ENCODE measurements at regions not wholly inside any gene's neighbourhood (a gene's known extent, or its start where the extent isn't known, plus 50 kb on each side); places are given as distances from the start of the nearest gene placed in this dataset.

DNA sequence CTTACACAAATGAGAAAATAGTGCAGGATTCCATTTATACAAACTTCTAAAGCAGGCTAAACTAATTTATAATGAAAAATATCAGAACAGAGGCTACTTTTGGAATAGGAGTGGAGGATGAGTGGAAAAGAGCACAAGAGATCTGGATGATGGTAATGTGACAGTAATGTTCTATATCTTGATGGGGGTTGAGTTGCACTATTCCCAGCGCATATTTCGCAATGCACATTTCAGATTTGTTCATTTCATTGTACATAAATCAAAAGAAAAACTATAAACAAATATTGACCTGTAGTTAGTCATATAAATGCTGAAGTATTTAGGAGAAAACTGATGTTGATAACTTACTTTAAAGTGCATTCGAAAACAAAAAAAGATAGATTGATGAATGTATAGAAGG is 177.0 kb upstream of the MAOA start:
- no peak overlapping the region for H3K4me3 Mint-ChIP-seq (ENCODE audit: unreplicated experiment)
- no peaks in the 10 kb centered on the region for H3K9me3 Mint-ChIP-seq (ENCODE audit: unreplicated experiment)
- H3K27ac Mint-ChIP-seq (ENCODE audit: unreplicated experiment) = no peak overlapping the region
- DNase-seq (ENCODE audit: low spot score) = no peak
- H3K27me3 Mint-ChIP-seq (ENCODE audit: unreplicated experiment) = no peaks in the 10 kb centered on the region
- H3K36me3 Mint-ChIP-seq (ENCODE audit: low read depth, unreplicated experiment) = no peaks in the 10 kb centered on the region
- TF ChIP-seq, protein P1, sequence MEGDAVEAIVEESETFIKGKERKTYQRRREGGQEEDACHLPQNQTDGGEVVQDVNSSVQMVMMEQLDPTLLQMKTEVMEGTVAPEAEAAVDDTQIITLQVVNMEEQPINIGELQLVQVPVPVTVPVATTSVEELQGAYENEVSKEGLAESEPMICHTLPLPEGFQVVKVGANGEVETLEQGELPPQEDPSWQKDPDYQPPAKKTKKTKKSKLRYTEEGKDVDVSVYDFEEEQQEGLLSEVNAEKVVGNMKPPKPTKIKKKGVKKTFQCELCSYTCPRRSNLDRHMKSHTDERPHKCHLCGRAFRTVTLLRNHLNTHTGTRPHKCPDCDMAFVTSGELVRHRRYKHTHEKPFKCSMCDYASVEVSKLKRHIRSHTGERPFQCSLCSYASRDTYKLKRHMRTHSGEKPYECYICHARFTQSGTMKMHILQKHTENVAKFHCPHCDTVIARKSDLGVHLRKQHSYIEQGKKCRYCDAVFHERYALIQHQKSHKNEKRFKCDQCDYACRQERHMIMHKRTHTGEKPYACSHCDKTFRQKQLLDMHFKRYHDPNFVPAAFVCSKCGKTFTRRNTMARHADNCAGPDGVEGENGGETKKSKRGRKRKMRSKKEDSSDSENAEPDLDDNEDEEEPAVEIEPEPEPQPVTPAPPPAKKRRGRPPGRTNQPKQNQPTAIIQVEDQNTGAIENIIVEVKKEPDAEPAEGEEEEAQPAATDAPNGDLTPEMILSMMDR (IDR thresholded peaks at IDR 0.05; ENCODE audit: unreplicated experiment) = no peak
- H3K4me1 Mint-ChIP-seq (ENCODE audit: unreplicated experiment) = peaks cover 4% of the 10 kb centered on the region

DNA sequence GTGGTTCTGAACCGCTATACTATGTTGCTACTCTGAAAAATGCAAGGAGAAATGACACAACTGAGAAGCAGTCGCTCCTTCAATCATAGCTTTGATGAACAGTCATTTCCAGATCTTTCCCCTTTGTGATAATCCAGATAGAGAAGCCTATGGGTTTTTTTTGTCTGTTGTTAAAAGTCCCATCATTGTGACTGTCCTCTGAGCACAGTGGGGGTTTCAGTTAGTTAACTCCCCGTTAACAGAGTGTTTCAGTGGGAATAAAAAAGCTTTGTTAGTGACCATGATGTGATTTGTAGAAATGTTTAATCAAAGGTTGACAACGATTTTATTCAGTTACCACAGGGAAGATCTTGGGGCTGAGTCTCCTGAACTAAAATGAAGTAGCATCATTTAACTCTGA is 176.2 kb upstream of the MAOA start:
- DNase-seq (ENCODE audit: low spot score) = no peak
- H3K27me3 Mint-ChIP-seq (ENCODE audit: unreplicated experiment) = no peaks in the 10 kb centered on the region

DNA sequence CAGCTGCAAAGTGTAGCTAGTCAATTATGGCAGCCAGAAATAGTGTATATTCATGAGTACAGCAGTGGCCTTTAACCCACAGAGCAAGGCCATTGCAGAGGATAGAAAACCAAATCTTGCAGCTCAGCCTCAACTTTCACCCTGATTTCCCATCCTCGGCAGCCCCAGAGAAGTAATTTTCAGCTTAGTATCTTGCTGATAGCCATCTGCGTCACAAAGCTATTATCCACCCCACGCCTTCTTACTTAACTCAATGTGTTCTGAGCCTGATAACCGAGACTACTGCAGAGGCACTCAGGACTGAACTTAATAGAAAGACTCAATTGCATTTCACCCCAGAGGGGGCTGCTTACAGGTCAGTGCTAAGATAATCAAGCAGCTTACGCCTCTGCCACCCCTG is 174.5 kb upstream of the MAOA start:
- DNase-seq (ENCODE audit: low spot score) = no peak
- H3K4me1 Mint-ChIP-seq (ENCODE audit: unreplicated experiment) = peaks cover 4% of the 10 kb centered on the region
- TF ChIP-seq, protein P1 (IDR thresholded peaks at IDR 0.05; ENCODE audit: unreplicated experiment) = no peak
- H3K4me3 Mint-ChIP-seq (ENCODE audit: unreplicated experiment) = no peak overlapping the region
- no peaks in the 10 kb centered on the region for H3K9me3 Mint-ChIP-seq (ENCODE audit: unreplicated experiment)
- no peak overlapping the region for H3K27ac Mint-ChIP-seq (ENCODE audit: unreplicated experiment)
- no peaks in the 10 kb centered on the region for H3K27me3 Mint-ChIP-seq (ENCODE audit: unreplicated experiment)
- no peaks in the 10 kb centered on the region for H3K36me3 Mint-ChIP-seq (ENCODE audit: low read depth, unreplicated experiment)

More for the DNA sequence above, 176.2 kb upstream of the MAOA start:
- TF ChIP-seq, protein P1 (IDR thresholded peaks at IDR 0.05; ENCODE audit: unreplicated experiment) = no peak
- no peaks in the 10 kb centered on the region for H3K9me3 Mint-ChIP-seq (ENCODE audit: unreplicated experiment)
- H3K4me3 Mint-ChIP-seq (ENCODE audit: unreplicated experiment) = no peak overlapping the region
- no peak overlapping the region for H3K27ac Mint-ChIP-seq (ENCODE audit: unreplicated experiment)
- H3K4me1 Mint-ChIP-seq (ENCODE audit: unreplicated experiment) = peaks cover 4% of the 10 kb centered on the region
- no peaks in the 10 kb centered on the region for H3K36me3 Mint-ChIP-seq (ENCODE audit: low read depth, unreplicated experiment)

DNA sequence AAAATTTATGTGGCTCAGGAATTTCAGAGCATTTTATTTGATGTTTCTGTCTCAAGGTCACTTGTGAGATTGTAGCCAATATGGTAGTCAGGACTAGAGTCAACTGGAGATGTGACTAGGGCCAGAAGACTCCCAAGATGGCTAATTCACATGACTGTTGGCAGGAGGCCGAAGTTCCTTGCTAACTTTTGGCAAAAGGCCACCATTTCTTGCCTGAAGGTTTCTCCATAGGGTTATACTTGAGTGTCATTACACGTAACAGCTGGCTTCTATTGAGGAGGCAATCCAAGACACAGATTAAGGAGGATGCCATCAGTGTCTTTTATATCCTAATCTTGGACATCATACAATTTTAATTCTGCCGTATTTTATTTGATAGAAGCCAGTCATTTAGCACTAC is 162.3 kb upstream of the MAOA start:
- DNase-seq (ENCODE audit: low spot score) = no peak
- Mint-ChIP-seq H3K4me1 (ENCODE audit: unreplicated experiment) (no peaks in the 10 kb centered on the region), H3K4me3 (ENCODE audit: unreplicated experiment) (no peak overlapping the region), H3K27me3 (ENCODE audit: unreplicated experiment) (no peaks in the 10 kb centered on the region), H3K27ac (ENCODE audit: unreplicated experiment) (no peak overlapping the region), H3K9me3 (ENCODE audit: unreplicated experiment) (no peaks in the 10 kb centered on the region), H3K36me3 (ENCODE audit: low read depth, unreplicated experiment) (no peaks in the 10 kb centered on the region)
- TF ChIP-seq, protein P1 (IDR thresholded peaks at IDR 0.05; ENCODE audit: unreplicated experiment) = no peak

DNA sequence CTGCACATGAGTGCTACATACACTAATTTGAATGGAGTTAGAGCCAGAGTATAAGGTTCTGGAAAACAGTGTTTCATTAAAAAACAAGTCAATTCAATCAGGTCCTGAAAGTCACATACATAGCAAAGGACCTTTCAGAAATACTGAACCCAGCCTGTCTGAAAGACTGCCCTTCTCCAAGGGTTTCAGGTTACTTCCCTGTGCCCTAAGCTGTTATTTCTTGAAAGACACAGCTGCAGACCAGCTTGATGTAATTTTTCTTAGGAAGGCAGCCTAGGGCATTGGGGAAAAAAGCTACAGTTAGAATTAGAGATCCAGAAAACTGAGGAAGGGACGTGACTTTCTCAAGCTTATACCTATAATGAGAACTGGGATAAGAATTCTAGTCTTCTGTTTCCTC is 155.9 kb upstream of the MAOA start:
- Mint-ChIP-seq H3K27ac (ENCODE audit: unreplicated experiment) (no peak overlapping the region), H3K27me3 (ENCODE audit: unreplicated experiment) (no peaks in the 10 kb centered on the region), H3K36me3 (ENCODE audit: low read depth, unreplicated experiment) (no peaks in the 10 kb centered on the region), H3K4me1 (ENCODE audit: unreplicated experiment) (peaks cover 9% of the 10 kb centered on the region), H3K9me3 (ENCODE audit: unreplicated experiment) (no peaks in the 10 kb centered on the region), H3K4me3 (ENCODE audit: unreplicated experiment) (no peak overlapping the region)
- TF ChIP-seq, protein P1 (IDR thresholded peaks at IDR 0.05; ENCODE audit: unreplicated experiment) = no peak
- no peak for DNase-seq (ENCODE audit: low spot score)

Data from endothelial cell (in vitro differentiated cells).